ENCODE measurements at regions not wholly inside any gene's neighbourhood (a gene's known extent, or its start where the extent isn't known, plus 50 kb on each side); places are given as distances from the start of the nearest gene placed in this dataset.

- H3K4me3 ChIP-seq (ENCODE audit: low read length) = no peak overlapping the region
- H3K79me2 ChIP-seq (replicated peaks; ENCODE audit: insufficient read depth, low read length) = no peaks in the 10 kb centered on the region
- H3K27me3 ChIP-seq (ENCODE audit: insufficient read depth, low read depth, low read length) = no peaks in the 10 kb centered on the region
- H3K4me2 ChIP-seq (ENCODE audit: low read length) = no peak overlapping the region
- TF ChIP-seq RAD21 (conservative IDR thresholded peaks at IDR 0.05) = no peak
- no peak for TF ChIP-seq SMC3 (conservative IDR thresholded peaks at IDR 0.05; ENCODE audit: poor library complexity)
- H3K9me2 ChIP-seq (ENCODE audit: insufficient read depth, low read length) = no peaks in the 10 kb centered on the region
- peak overlapping the region; percentile 7 for H3K27ac ChIP-seq (ENCODE audit: low read length)
- H4K20me1 ChIP-seq (ENCODE audit: insufficient read depth) = no peaks in the 10 kb centered on the region
- no peak overlapping the region for H2AFZ ChIP-seq (ENCODE audit: low read depth, low read length)
- H3K9ac ChIP-seq (ENCODE audit: low read length) = no peak overlapping the region
- no peaks in the 10 kb centered on the region for H3K36me3 ChIP-seq (ENCODE audit: insufficient read depth, low read length)
- H3F3A ChIP-seq (ENCODE audit: insufficient read depth, low read length, poor library complexity, severe bottlenecking) = no peaks in the 10 kb centered on the region
- H3K9me3 ChIP-seq (ENCODE audit: low read length) = no peaks in the 10 kb centered on the region
Measured at GRCh38 chr2:64327129-64327509, 126.8 kb upstream of the LGALSL start.

DNA sequence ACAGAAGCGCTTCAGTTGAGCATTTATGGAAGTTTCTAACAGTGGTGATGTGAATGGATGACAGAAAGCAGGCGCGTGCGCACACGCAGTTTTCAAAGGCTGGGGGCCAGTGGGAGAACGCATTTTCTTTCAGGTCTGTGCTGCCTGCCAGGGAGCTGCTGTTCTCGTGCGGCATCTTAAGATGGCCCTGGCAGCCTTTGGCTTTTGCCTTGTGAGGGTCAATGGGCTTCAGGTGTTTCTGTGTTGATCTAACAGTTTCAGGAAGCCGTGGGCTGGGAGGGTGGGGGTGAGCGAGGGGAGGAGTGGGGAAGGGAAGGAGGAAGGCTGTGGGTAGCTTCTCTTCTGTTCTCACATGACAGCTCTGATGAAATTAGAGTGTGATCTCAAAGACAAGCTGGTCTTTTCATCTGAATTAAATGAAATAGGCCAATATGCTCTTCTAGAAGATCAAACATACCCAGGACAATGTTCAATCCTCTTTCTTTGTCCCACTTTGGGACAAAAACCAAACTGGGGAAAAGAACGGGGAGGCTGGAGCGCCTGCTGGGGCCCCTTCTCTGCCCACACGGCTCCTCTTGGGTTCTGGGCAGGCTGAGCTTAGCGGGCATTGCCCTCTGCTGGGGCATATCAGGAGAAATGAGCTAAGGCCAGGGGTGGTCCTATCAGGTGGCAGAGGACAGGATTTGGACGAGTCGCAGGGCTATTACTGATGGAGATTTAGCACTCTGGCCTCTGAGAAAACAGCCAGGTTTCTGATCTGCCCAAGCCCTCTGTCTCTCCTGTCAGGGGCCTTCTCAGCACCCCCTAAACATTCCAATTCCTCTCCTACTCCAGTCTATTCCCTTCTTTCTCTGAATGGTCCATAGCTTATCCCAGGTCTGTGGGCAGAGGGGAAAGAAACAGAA is 126.2 kb upstream of the LGALSL start:
- no peaks in the 10 kb centered on the region for H3K79me2 ChIP-seq (replicated peaks; ENCODE audit: insufficient read depth, low read length)
- peak; percentile 21 for TF ChIP-seq SMC3 (conservative IDR thresholded peaks at IDR 0.05; ENCODE audit: poor library complexity)
- TF ChIP-seq REST (IDR thresholded peaks at IDR 0.05; ENCODE audit: borderline replicate concordance) = no peak
- TF ChIP-seq RAD21 (conservative IDR thresholded peaks at IDR 0.05) = no peak
- no peak for TF ChIP-seq TAF1 (IDR thresholded peaks at IDR 0.05; ENCODE audit: low read depth)
- TF ChIP-seq, protein P1, sequence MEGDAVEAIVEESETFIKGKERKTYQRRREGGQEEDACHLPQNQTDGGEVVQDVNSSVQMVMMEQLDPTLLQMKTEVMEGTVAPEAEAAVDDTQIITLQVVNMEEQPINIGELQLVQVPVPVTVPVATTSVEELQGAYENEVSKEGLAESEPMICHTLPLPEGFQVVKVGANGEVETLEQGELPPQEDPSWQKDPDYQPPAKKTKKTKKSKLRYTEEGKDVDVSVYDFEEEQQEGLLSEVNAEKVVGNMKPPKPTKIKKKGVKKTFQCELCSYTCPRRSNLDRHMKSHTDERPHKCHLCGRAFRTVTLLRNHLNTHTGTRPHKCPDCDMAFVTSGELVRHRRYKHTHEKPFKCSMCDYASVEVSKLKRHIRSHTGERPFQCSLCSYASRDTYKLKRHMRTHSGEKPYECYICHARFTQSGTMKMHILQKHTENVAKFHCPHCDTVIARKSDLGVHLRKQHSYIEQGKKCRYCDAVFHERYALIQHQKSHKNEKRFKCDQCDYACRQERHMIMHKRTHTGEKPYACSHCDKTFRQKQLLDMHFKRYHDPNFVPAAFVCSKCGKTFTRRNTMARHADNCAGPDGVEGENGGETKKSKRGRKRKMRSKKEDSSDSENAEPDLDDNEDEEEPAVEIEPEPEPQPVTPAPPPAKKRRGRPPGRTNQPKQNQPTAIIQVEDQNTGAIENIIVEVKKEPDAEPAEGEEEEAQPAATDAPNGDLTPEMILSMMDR (IDR thresholded peaks at IDR 0.05; ENCODE audit: poor library complexity, severe bottlenecking) = peak; percentile 27
- TF ChIP-seq EZH2 (IDR thresholded peaks at IDR 0.05; ENCODE audit: borderline replicate concordance, insufficient read depth, low read length, poor library complexity, severe bottlenecking) = no peak
- TF ChIP-seq POLR2AphosphoS5 (IDR thresholded peaks at IDR 0.05) = peak; percentile 22
- TF ChIP-seq MXI1 (conservative IDR thresholded peaks at IDR 0.05; ENCODE audit: poor library complexity, severe bottlenecking) = no peak
- peak; percentile 38 for TF ChIP-seq EP300 (conservative IDR thresholded peaks at IDR 0.05; ENCODE audit: poor library complexity, severe bottlenecking)
- H3K4me3 ChIP-seq (ENCODE audit: low read length) = no peak overlapping the region
- H3K27me3 ChIP-seq (ENCODE audit: insufficient read depth, low read depth, low read length) = no peaks in the 10 kb centered on the region
- no peak overlapping the region for H3K4me2 ChIP-seq (ENCODE audit: low read length)
- H3K36me3 ChIP-seq (ENCODE audit: insufficient read depth, low read length) = no peaks in the 10 kb centered on the region
- peak overlapping the region; percentile 7 for H3K27ac ChIP-seq (ENCODE audit: low read length)
- no peaks in the 10 kb centered on the region for H3K9me3 ChIP-seq (ENCODE audit: low read length)
- no peaks in the 10 kb centered on the region for H3K9me2 ChIP-seq (ENCODE audit: insufficient read depth, low read length)
- peak overlapping the region; percentile 26 for H3K9ac ChIP-seq (ENCODE audit: low read length)
- no peak overlapping the region for H2AFZ ChIP-seq (ENCODE audit: low read depth, low read length)
- H3F3A ChIP-seq (ENCODE audit: insufficient read depth, low read length, poor library complexity, severe bottlenecking) = no peaks in the 10 kb centered on the region
- no peaks in the 10 kb centered on the region for H4K20me1 ChIP-seq (ENCODE audit: insufficient read depth)
